Thoracic aorta (tissue), 2 donors: ENCODE measurements at regions not wholly inside any gene's neighbourhood (a gene's known extent, or its start where the extent isn't known, plus 50 kb on each side); places are given as distances from the start of the nearest gene placed in this dataset.

Experiments
- ATAC-seq: fragments of 150-250 bp; one replicate; pipeline ENCODE4 v1.8.0; 2017; ENCODE audit warnings: low read depth; ENCODE audit not compliant: insufficient number of reproducible peaks, low FRiP score
- DNase-seq: peaks from one replicate; pipeline ENCODE4 v3.0.0-alpha.2; 2020; ENCODE audit warnings: low spot score
- H3K27ac ChIP-seq, 2 donors: fragments of 200-600 bp; sonication (generic); 1 replicate in 1 of 2; 2 replicates in 1 of 2; pipeline ENCODE4 v1.5.1; 2016; ENCODE audit warnings: mild to moderate bottlenecking in 2 of 2, moderate library complexity in 2 of 2
- H3K27me3 ChIP-seq: fragments of 200-600 bp; sonication (generic); replicated peaks from 2 replicates; pipeline ENCODE4 v1.6.0; 2016; ENCODE audit warnings: mild to moderate bottlenecking; ENCODE audit not compliant: insufficient read depth
- H3K36me3 ChIP-seq: fragments of 200-600 bp; sonication (generic); one replicate; pipeline ENCODE4 v1.5.1; 2016
- H3K4me1 ChIP-seq, 2 donors: fragments of 200-600 bp; sonication (generic); 1 replicate in 1 of 2; 2 replicates in 1 of 2; pipeline versions ENCODE4 v1.5.1 to v1.6.0; 2016; ENCODE audit warnings: low read depth in 2 of 2, mild to moderate bottlenecking in 1 of 2; ENCODE audit not compliant: control insufficient read depth in 1 of 2
- H3K4me3 ChIP-seq: fragments of 200-600 bp; sonication (generic); 2 replicates; pipeline ENCODE4 v1.5.1; 2016; ENCODE audit warnings: mild to moderate bottlenecking
- H3K9me3 ChIP-seq: fragments of 200-600 bp; sonication (generic); 2 replicates; pipeline ENCODE4 v1.5.1; 2016
- TF ChIP-seq, protein P1 (sequence below): fragments of 200-600 bp; sonication (generic); IDR thresholded peaks from one replicate; pipeline ENCODE4 v1.5.1; 2019; ENCODE audit warnings: antibody characterized with exemption

DNA sequence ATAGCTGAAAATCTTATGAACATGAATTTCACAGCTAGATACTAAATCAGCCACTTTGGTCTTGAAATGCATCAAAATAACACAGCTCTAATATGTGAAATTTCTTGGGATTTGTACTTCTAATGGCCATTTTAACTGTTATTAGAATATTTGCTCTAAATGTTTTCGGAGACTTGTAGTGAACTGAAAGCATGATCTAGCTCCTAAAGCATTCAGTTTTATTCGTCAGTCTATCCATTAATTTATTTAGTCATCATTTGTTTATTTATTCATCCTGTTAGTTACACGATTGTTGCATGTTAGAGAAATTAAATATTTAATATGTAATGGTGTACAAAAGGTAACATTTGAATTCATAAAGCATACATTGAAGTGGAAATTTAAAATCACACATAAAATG, 1132.7 kb downstream of the SLITRK1 start:
- no peaks in the 10 kb centered on the region for H3K9me3 ChIP-seq
- H3K4me3 ChIP-seq: no peak overlapping the region
- no peaks in the 10 kb centered on the region for H3K36me3 ChIP-seq
- no peak overlapping the region for H3K27ac ChIP-seq
- DNase-seq: no peak
- no peaks in the 10 kb centered on the region for H3K27me3 ChIP-seq
- no peak for ATAC-seq
- peaks cover 15 to 28% of the 10 kb centered on the region in 2 donors for H3K4me1 ChIP-seq
- TF ChIP-seq, protein P1, sequence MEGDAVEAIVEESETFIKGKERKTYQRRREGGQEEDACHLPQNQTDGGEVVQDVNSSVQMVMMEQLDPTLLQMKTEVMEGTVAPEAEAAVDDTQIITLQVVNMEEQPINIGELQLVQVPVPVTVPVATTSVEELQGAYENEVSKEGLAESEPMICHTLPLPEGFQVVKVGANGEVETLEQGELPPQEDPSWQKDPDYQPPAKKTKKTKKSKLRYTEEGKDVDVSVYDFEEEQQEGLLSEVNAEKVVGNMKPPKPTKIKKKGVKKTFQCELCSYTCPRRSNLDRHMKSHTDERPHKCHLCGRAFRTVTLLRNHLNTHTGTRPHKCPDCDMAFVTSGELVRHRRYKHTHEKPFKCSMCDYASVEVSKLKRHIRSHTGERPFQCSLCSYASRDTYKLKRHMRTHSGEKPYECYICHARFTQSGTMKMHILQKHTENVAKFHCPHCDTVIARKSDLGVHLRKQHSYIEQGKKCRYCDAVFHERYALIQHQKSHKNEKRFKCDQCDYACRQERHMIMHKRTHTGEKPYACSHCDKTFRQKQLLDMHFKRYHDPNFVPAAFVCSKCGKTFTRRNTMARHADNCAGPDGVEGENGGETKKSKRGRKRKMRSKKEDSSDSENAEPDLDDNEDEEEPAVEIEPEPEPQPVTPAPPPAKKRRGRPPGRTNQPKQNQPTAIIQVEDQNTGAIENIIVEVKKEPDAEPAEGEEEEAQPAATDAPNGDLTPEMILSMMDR: no peak

DNA sequence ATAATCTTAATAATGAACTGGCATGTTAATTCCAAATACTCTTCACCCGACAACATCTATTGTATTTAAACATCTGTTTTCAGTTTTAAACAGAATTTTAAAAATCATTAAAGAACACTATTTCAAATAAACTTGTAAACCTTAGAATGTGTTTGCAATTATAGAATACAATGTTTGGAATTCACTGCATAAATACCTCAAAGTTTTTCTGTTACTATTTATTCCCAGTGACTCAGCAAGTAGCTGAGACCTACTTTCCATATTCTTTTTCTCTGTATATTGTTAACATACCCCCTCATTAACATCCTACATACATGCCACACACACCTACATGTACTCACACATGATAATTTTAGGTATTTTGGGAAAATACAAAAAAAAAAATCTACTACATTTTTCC, 1134.3 kb downstream of the SLITRK1 start:
- no peaks in the 10 kb centered on the region for H3K27me3 ChIP-seq
- DNase-seq (no peak), ATAC-seq (no peak)
- peaks cover 15 to 32% of the 10 kb centered on the region in 2 donors for H3K4me1 ChIP-seq
- H3K36me3 ChIP-seq: no peaks in the 10 kb centered on the region
- H3K27ac ChIP-seq: no peak overlapping the region
- no peaks in the 10 kb centered on the region for H3K9me3 ChIP-seq
- no peak overlapping the region for H3K4me3 ChIP-seq
- TF ChIP-seq, protein P1: no peak

DNA sequence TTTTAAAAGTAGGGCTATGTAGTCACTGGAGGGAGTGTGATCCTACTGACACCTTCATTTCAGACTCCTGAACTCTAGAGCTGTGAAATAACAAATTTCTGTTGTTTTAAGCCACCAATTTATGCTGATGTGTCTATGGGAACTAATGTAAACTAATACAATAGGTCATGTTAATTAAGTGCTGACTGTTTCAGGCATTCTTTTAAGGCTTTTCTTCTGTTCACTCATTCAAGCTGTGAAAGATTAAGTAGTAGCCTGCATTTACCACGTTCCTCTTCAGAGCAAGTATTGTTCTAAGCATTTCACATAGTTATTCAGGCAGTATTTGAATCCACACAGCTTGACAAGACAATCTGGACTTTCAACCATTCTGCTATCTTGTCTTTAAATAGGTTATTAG, 1135.0 kb downstream of the SLITRK1 start:
- H3K4me3 ChIP-seq: no peak overlapping the region
- H3K27me3 ChIP-seq: no peaks in the 10 kb centered on the region
- TF ChIP-seq, protein P1: no peak
- H3K36me3 ChIP-seq: no peaks in the 10 kb centered on the region
- ATAC-seq (no peak), DNase-seq (no peak)
- no peaks in the 10 kb centered on the region for H3K9me3 ChIP-seq
- peaks cover 15 to 32% of the 10 kb centered on the region in 2 donors for H3K4me1 ChIP-seq
- H3K27ac ChIP-seq: peak overlapping the region in 1 of 2 donors; percentile 15

DNA sequence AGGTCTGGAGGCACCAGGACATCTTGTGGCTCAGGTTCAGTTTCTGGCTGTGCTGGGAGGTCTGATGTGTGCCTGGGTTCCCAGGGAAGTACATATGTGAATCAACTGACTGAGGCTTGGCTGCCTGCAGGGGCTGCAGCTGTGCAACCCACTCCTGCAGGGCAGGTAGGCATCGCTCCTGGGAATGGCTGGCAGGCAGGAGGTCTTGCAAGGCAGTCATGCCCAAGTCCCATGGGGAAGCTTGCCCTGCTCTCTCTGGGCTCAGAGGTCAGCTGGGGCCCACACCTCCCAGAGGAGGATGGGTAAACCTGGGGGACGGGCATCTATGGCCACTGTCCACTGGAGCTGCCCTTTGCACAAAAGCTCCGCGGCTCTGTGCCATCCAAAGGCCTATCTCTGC, 1141.8 kb downstream of the SLITRK1 start:
- no peak for DNase-seq
- peaks cover 0 to 4% of the 10 kb centered on the region in 2 donors for H3K4me1 ChIP-seq

DNA sequence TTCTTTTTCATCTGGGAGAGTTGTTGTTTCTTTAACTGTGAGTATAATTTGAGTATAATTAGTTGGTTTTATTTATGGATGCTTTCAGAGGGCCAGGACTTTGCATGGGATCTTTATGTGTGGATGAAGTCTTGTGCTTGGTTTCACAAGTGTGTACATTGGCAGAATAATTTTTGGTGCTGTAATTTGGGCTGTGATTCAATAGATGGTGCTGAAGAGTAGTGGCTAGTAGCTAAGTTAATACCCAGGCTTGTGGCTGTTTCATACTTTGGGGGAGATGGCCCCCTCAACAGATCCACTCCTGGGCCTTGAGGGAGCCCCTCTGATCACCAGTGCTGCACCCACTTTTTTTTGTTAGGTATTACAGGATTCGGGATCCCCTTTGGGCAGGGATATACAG, 1142.4 kb downstream of the SLITRK1 start:
- H3K36me3 ChIP-seq: no peaks in the 10 kb centered on the region
- ATAC-seq (no peak), DNase-seq (no peak)
- peaks cover 0 to 4% of the 10 kb centered on the region in 2 donors for H3K4me1 ChIP-seq
- H3K9me3 ChIP-seq: peaks cover 10% of the 10 kb centered on the region
- no peak overlapping the region for H3K27ac ChIP-seq
- H3K4me3 ChIP-seq: no peak overlapping the region
- TF ChIP-seq, protein P1: no peak
- H3K27me3 ChIP-seq: no peaks in the 10 kb centered on the region

More for the DNA sequence above, 1141.8 kb downstream of the SLITRK1 start:
- no peak overlapping the region for H3K4me3 ChIP-seq
- H3K27ac ChIP-seq: no peak overlapping the region
- H3K27me3 ChIP-seq: no peaks in the 10 kb centered on the region
- H3K36me3 ChIP-seq: no peaks in the 10 kb centered on the region
- ATAC-seq: no peak
- H3K9me3 ChIP-seq: peaks cover 10% of the 10 kb centered on the region
- TF ChIP-seq, protein P1: no peak
